Thyroid gland (tissue), 4 donors: ENCODE measurements at regions not wholly inside any gene's neighbourhood (a gene's known extent, or its start where the extent isn't known, plus 50 kb on each side); places are given as distances from the start of the nearest gene placed in this dataset.

Experiments
- CTCF ChIP-seq, 6 experiments: fragments of 200-600 bp in 3 of 6; fragments of 450-650 bp in 3 of 6; sonication (generic) in 3 of 6; IDR thresholded peaks; one replicate each; pipeline ENCODE4 v1.5.1; 2016 to 2019; ENCODE audit warnings: antibody characterized with exemption in 6 of 6, mild to moderate bottlenecking in 2 of 6, inconsistent platforms in 1 of 6, moderate library complexity in 1 of 6
- POLR2A ChIP-seq, 2 donors: fragments of 450-650 bp; IDR thresholded peaks; one replicate each; pipeline ENCODE4 v1.6.1; 2017; ENCODE audit warnings: antibody characterized with exemption in 2 of 2, mild to moderate bottlenecking in 2 of 2, moderate library complexity in 1 of 2

GRCh38 chr5:173793648-173794548 lies 94.3 kb upstream of the CPEB4 start:
- TF ChIP-seq CTCF (IDR thresholded peaks at IDR 0.05), result no peak
- TF ChIP-seq POLR2A (IDR thresholded peaks at IDR 0.05), result no peak
